ENCODE measurements at regions not wholly inside any gene's neighbourhood (a gene's known extent, or its start where the extent isn't known, plus 50 kb on each side); places are given as distances from the start of the nearest gene placed in this dataset.

DNA sequence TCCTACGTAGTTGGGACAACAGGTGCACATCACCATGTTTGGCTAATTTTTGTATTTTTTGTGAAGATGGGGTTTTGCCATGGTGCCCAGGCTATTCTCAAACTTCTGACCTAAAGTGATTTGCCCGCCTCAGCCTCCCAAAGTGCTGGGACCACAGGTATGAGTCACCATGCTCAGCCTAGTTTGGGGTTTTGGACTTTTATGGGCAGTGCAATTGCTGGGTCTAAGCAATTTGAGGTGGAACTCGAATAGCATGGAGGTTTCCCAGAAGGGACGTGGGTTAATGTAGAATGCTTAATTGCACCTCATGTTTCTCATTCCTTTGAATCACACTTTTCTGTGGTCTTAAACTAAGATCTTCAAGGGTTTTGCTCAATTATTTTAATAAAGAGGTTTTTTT is 102.3 kb upstream of the EPHA4 start:
- no peak for TF ChIP-seq POLR2A (conservative IDR thresholded peaks at IDR 0.05)
- TF ChIP-seq, protein P1, sequence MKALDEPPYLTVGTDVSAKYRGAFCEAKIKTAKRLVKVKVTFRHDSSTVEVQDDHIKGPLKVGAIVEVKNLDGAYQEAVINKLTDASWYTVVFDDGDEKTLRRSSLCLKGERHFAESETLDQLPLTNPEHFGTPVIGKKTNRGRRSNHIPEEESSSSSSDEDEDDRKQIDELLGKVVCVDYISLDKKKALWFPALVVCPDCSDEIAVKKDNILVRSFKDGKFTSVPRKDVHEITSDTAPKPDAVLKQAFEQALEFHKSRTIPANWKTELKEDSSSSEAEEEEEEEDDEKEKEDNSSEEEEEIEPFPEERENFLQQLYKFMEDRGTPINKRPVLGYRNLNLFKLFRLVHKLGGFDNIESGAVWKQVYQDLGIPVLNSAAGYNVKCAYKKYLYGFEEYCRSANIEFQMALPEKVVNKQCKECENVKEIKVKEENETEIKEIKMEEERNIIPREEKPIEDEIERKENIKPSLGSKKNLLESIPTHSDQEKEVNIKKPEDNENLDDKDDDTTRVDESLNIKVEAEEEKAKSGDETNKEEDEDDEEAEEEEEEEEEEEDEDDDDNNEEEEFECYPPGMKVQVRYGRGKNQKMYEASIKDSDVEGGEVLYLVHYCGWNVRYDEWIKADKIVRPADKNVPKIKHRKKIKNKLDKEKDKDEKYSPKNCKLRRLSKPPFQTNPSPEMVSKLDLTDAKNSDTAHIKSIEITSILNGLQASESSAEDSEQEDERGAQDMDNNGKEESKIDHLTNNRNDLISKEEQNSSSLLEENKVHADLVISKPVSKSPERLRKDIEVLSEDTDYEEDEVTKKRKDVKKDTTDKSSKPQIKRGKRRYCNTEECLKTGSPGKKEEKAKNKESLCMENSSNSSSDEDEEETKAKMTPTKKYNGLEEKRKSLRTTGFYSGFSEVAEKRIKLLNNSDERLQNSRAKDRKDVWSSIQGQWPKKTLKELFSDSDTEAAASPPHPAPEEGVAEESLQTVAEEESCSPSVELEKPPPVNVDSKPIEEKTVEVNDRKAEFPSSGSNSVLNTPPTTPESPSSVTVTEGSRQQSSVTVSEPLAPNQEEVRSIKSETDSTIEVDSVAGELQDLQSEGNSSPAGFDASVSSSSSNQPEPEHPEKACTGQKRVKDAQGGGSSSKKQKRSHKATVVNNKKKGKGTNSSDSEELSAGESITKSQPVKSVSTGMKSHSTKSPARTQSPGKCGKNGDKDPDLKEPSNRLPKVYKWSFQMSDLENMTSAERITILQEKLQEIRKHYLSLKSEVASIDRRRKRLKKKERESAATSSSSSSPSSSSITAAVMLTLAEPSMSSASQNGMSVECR (CRISPR knock-in tag; IDR thresholded peaks at IDR 0.05) = no peak
- TF ChIP-seq, protein P2, sequence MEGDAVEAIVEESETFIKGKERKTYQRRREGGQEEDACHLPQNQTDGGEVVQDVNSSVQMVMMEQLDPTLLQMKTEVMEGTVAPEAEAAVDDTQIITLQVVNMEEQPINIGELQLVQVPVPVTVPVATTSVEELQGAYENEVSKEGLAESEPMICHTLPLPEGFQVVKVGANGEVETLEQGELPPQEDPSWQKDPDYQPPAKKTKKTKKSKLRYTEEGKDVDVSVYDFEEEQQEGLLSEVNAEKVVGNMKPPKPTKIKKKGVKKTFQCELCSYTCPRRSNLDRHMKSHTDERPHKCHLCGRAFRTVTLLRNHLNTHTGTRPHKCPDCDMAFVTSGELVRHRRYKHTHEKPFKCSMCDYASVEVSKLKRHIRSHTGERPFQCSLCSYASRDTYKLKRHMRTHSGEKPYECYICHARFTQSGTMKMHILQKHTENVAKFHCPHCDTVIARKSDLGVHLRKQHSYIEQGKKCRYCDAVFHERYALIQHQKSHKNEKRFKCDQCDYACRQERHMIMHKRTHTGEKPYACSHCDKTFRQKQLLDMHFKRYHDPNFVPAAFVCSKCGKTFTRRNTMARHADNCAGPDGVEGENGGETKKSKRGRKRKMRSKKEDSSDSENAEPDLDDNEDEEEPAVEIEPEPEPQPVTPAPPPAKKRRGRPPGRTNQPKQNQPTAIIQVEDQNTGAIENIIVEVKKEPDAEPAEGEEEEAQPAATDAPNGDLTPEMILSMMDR (IDR thresholded peaks at IDR 0.05 in 2 of 3, conservative IDR thresholded peaks at IDR 0.05 in 1 of 3; ENCODE audit: insufficient read depth in 2 of 3, low read depth in 1 of 3, low read length in 3 of 3) = no peak
- TF ChIP-seq KDM1A (IDR thresholded peaks at IDR 0.05) = no peak
- no peak for TF ChIP-seq KLF1 (tag; IDR thresholded peaks at IDR 0.05)
- TF ChIP-seq, protein P3, sequence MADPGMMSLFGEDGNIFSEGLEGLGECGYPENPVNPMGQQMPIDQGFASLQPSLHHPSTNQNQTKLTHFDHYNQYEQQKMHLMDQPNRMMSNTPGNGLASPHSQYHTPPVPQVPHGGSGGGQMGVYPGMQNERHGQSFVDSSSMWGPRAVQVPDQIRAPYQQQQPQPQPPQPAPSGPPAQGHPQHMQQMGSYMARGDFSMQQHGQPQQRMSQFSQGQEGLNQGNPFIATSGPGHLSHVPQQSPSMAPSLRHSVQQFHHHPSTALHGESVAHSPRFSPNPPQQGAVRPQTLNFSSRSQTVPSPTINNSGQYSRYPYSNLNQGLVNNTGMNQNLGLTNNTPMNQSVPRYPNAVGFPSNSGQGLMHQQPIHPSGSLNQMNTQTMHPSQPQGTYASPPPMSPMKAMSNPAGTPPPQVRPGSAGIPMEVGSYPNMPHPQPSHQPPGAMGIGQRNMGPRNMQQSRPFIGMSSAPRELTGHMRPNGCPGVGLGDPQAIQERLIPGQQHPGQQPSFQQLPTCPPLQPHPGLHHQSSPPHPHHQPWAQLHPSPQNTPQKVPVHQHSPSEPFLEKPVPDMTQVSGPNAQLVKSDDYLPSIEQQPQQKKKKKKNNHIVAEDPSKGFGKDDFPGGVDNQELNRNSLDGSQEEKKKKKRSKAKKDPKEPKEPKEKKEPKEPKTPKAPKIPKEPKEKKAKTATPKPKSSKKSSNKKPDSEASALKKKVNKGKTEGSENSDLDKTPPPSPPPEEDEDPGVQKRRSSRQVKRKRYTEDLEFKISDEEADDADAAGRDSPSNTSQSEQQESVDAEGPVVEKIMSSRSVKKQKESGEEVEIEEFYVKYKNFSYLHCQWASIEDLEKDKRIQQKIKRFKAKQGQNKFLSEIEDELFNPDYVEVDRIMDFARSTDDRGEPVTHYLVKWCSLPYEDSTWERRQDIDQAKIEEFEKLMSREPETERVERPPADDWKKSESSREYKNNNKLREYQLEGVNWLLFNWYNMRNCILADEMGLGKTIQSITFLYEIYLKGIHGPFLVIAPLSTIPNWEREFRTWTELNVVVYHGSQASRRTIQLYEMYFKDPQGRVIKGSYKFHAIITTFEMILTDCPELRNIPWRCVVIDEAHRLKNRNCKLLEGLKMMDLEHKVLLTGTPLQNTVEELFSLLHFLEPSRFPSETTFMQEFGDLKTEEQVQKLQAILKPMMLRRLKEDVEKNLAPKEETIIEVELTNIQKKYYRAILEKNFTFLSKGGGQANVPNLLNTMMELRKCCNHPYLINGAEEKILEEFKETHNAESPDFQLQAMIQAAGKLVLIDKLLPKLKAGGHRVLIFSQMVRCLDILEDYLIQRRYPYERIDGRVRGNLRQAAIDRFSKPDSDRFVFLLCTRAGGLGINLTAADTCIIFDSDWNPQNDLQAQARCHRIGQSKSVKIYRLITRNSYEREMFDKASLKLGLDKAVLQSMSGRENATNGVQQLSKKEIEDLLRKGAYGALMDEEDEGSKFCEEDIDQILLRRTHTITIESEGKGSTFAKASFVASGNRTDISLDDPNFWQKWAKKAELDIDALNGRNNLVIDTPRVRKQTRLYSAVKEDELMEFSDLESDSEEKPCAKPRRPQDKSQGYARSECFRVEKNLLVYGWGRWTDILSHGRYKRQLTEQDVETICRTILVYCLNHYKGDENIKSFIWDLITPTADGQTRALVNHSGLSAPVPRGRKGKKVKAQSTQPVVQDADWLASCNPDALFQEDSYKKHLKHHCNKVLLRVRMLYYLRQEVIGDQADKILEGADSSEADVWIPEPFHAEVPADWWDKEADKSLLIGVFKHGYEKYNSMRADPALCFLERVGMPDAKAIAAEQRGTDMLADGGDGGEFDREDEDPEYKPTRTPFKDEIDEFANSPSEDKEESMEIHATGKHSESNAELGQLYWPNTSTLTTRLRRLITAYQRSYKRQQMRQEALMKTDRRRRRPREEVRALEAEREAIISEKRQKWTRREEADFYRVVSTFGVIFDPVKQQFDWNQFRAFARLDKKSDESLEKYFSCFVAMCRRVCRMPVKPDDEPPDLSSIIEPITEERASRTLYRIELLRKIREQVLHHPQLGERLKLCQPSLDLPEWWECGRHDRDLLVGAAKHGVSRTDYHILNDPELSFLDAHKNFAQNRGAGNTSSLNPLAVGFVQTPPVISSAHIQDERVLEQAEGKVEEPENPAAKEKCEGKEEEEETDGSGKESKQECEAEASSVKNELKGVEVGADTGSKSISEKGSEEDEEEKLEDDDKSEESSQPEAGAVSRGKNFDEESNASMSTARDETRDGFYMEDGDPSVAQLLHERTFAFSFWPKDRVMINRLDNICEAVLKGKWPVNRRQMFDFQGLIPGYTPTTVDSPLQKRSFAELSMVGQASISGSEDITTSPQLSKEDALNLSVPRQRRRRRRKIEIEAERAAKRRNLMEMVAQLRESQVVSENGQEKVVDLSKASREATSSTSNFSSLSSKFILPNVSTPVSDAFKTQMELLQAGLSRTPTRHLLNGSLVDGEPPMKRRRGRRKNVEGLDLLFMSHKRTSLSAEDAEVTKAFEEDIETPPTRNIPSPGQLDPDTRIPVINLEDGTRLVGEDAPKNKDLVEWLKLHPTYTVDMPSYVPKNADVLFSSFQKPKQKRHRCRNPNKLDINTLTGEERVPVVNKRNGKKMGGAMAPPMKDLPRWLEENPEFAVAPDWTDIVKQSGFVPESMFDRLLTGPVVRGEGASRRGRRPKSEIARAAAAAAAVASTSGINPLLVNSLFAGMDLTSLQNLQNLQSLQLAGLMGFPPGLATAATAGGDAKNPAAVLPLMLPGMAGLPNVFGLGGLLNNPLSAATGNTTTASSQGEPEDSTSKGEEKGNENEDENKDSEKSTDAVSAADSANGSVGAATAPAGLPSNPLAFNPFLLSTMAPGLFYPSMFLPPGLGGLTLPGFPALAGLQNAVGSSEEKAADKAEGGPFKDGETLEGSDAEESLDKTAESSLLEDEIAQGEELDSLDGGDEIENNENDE (IDR thresholded peaks at IDR 0.05; ENCODE audit: low read depth, low read length) = no peak
- no peak for TF ChIP-seq KDM5B (IDR thresholded peaks at IDR 0.05; ENCODE audit: insufficient replicate concordance, low read depth, low read length)
- TF ChIP-seq POLR2AphosphoS2 (IDR thresholded peaks at IDR 0.05; ENCODE audit: low read length) = no peak
- TF ChIP-seq FOXM1 (IDR thresholded peaks at IDR 0.05; ENCODE audit: low read depth) = no peak
- no peak for TF ChIP-seq FOXM1 (CRISPR knock-in tag; IDR thresholded peaks at IDR 0.05; ENCODE audit: low read depth)
- TF ChIP-seq, protein P4, sequence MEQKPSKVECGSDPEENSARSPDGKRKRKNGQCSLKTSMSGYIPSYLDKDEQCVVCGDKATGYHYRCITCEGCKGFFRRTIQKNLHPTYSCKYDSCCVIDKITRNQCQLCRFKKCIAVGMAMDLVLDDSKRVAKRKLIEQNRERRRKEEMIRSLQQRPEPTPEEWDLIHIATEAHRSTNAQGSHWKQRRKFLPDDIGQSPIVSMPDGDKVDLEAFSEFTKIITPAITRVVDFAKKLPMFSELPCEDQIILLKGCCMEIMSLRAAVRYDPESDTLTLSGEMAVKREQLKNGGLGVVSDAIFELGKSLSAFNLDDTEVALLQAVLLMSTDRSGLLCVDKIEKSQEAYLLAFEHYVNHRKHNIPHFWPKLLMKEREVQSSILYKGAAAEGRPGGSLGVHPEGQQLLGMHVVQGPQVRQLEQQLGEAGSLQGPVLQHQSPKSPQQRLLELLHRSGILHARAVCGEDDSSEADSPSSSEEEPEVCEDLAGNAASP (IDR thresholded peaks at IDR 0.05) = no peak
- TF ChIP-seq RFX5 (IDR thresholded peaks at IDR 0.05; ENCODE audit: low read depth, low read length) = no peak
- no peak for TF ChIP-seq ZFP36 (IDR thresholded peaks at IDR 0.05; ENCODE audit: low read depth, low read length, partially characterized antibody)

All from K562 (cell line).